ENCODE measurements at regions not wholly inside any gene's neighbourhood (a gene's known extent, or its start where the extent isn't known, plus 50 kb on each side); places are given as distances from the start of the nearest gene placed in this dataset.

- Histone ChIP-seq H3K4me1 (ENCODE audit: insufficient read depth, low read length) (no peaks in the 10 kb centered on the region), H2AFZ (ENCODE audit: low read length) (no peak overlapping the region), H3K36me3 (replicated peaks in 1 of 2; ENCODE audit: control insufficient read depth in 1 of 2, insufficient read depth in 2 of 2, low read length in 2 of 2) (no peaks in the 10 kb centered on the region), H3K9ac (ENCODE audit: insufficient read depth, low read depth, low read length) (no peak overlapping the region), H3K9me3 (ENCODE audit: low read length) (peaks cover 45% of the 10 kb centered on the region), H3K4me2 (ENCODE audit: low read depth, low read length) (no peak overlapping the region), H3K79me2 (ENCODE audit: insufficient read depth, low read length) (no peaks in the 10 kb centered on the region), H4K20me1 (ENCODE audit: insufficient read depth, low read length) (no peaks in the 10 kb centered on the region), H3K27me3 (ENCODE audit: control insufficient read depth in 1 of 2, insufficient read depth in 2 of 2, low read length in 2 of 2) (no peaks in the 10 kb centered on the region), H3K4me3 (replicated peaks in 1 of 3; ENCODE audit: insufficient read depth in 1 of 3, low read depth in 2 of 3, low read length in 3 of 3) (no peak overlapping the region), H3K27ac (ENCODE audit: extremely low read length, insufficient read depth, low read length) (no peak overlapping the region)
- POLR2A ChIA-PET, result no interaction called here
- ATAC-seq, result no peak
- no peak for TF ChIP-seq ZNF674 (CRISPR knock-in tag; IDR thresholded peaks at IDR 0.05; ENCODE audit: low read depth)
- TF ChIP-seq KDM1A (CRISPR knock-in tag; IDR thresholded peaks at IDR 0.05), result no peak
- no peak for TF ChIP-seq HNRNPL (IDR thresholded peaks at IDR 0.05; ENCODE audit: low read depth, low read length)
- no peak for TF ChIP-seq GPN1 (CRISPR knock-in tag; IDR thresholded peaks at IDR 0.05; ENCODE audit: borderline replicate concordance)
- no peak for TF ChIP-seq GTF3A (CRISPR knock-in tag; conservative IDR thresholded peaks at IDR 0.05)
- no peak for TF ChIP-seq MED8 (CRISPR knock-in tag; IDR thresholded peaks at IDR 0.05; ENCODE audit: insufficient replicate concordance)
- no peak for TF ChIP-seq ZNF772 (CRISPR knock-in tag; IDR thresholded peaks at IDR 0.05)
- TF ChIP-seq ZHX1 (CRISPR knock-in tag; IDR thresholded peaks at IDR 0.05; ENCODE audit: low read depth), result no peak
- TF ChIP-seq RAD21 (CRISPR knock-in tag; IDR thresholded peaks at IDR 0.05), result no peak
- TF ChIP-seq, protein P1, sequence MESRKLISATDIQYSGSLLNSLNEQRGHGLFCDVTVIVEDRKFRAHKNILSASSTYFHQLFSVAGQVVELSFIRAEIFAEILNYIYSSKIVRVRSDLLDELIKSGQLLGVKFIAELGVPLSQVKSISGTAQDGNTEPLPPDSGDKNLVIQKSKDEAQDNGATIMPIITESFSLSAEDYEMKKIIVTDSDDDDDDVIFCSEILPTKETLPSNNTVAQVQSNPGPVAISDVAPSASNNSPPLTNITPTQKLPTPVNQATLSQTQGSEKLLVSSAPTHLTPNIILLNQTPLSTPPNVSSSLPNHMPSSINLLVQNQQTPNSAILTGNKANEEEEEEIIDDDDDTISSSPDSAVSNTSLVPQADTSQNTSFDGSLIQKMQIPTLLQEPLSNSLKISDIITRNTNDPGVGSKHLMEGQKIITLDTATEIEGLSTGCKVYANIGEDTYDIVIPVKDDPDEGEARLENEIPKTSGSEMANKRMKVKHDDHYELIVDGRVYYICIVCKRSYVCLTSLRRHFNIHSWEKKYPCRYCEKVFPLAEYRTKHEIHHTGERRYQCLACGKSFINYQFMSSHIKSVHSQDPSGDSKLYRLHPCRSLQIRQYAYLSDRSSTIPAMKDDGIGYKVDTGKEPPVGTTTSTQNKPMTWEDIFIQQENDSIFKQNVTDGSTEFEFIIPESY (CRISPR knock-in tag; IDR thresholded peaks at IDR 0.05), result no peak
- TF ChIP-seq HNRNPLL (IDR thresholded peaks at IDR 0.05; ENCODE audit: low read depth, low read length, poor library complexity, severe bottlenecking), result no peak
- no peak for TF ChIP-seq ZNF451 (CRISPR knock-in tag; IDR thresholded peaks at IDR 0.05)
- TF ChIP-seq FOSL1 (CRISPR knock-in tag; IDR thresholded peaks at IDR 0.05; ENCODE audit: borderline replicate concordance), result no peak
- TF ChIP-seq RBM39 (IDR thresholded peaks at IDR 0.05; ENCODE audit: low read depth, low read length, poor library complexity, severe bottlenecking), result no peak
- TF ChIP-seq RFX5 (IDR thresholded peaks at IDR 0.05; ENCODE audit: low read depth, low read length), result no peak
- TF ChIP-seq ZNF776 (CRISPR knock-in tag; IDR thresholded peaks at IDR 0.05), result no peak
- no peak for TF ChIP-seq KMT2A (CRISPR knock-in tag; IDR thresholded peaks at IDR 0.05)
- FAIRE-seq, result no peak
- in situ Hi-C loops (cut with HindIII; ENCODE audit: extremely low pct_ligation_motif_present, low pct_unique_long_range_greater_than_20kb) (no loop called here), intact Hi-C loops (cut with micrococcal nuclease; ENCODE audit: unreplicated experiment) (no loop called here)
- BruUV-seq (replicated peaks), result no TSS peak
- CTCF ChIA-PET (ENCODE audit: low intra/inter-chr PET ratio, low total read pairs), result no interaction called here
- 3% methylated on average over 1 of the region's 1 CpG for WGBS (ENCODE audit: low lambda C conversion rate)
- DNase-seq (ENCODE audit: low spot score), result no peak
Measured at GRCh38 chr1:79323239-79324025, 316.9 kb upstream of the ADGRL4 start.

All from HepG2 (cell line).